Lower leg skin (tissue), 3 donors: ENCODE measurements at regions not wholly inside any gene's neighbourhood (a gene's known extent, or its start where the extent isn't known, plus 50 kb on each side); places are given as distances from the start of the nearest gene placed in this dataset.

Experiments used
- CTCF ChIP-seq, 3 donors: fragments of 450-650 bp; IDR thresholded peaks; one replicate each; pipeline ENCODE4 v1.5.1; 2016; ENCODE audit warnings: antibody characterized with exemption in 3 of 3, mild to moderate bottlenecking in 3 of 3, moderate library complexity in 2 of 3
- POLR2A ChIP-seq, 2 donors: fragments of 450-650 bp; IDR thresholded peaks; one replicate each; pipeline ENCODE4 v1.6.1; 2016 to 2017; ENCODE audit warnings: antibody characterized with exemption in 2 of 2, mild to moderate bottlenecking in 1 of 2, moderate library complexity in 1 of 2

GRCh38 chr2:189276277-189276676, 96.7 kb upstream of the COL5A2 start:
- TF ChIP-seq CTCF (IDR thresholded peaks at IDR 0.05) (no peak), POLR2A (IDR thresholded peaks at IDR 0.05) (no peak)
